ENCODE measurements at regions not wholly inside any gene's neighbourhood (a gene's known extent, or its start where the extent isn't known, plus 50 kb on each side); places are given as distances from the start of the nearest gene placed in this dataset.

DNA sequence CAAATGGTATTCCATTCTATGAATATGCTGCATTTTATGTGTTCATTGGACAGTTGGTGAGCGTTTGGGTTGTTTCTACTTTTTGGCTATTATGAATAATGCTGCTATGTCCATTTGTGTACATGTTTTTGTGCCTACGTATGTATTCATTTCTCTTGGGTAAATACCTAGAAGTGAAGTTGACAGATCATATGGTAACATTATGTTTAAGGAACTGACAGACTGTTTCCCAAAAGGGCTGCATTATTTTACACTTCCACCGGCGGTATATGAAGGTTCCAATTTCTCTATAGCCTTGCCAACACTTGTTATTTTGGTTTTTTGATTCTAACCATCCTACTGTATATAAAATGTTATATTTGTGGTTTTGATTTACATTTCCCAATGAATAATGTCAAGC, 703.9 kb upstream of the CDH2 start:
- DNase-seq, result no peak

DNA sequence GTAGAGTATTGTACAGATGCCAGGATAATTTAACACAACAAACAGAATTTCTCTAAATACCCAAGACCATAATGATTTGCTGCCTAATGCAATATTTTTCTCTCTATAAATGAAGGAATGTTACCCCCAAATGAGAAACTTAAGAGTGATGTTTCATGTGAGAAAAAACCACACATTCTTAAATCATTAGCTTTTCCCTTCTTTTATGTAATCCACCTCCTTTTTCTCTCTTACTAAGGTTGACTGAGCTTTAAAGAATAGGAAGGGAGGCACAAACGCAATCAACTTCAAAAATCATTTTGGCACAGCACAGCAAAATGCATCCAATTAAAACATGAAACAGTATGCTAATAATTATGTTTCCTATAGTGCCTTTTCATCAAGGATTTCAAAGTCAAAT, 698.1 kb upstream of the CDH2 start:
- DNase-seq, result peak; percentile 36

DNA sequence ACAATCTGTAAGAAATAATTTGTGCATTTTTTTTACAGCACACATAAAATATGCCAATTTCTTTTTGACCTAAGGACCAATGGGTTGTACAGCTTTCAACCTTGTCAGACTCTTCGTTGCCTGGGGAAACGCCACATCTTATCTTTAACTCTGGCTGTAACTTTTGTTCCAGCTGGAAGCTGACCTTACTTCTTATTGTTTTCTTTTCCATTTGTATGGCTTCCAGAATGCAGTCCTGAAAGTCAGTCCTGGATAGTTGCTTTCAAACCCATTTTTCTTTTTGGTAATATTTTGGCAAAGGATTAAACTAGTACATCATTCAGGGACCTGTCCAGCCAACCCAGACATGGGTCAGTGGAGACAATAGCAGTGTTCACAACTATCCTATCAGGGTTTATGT, 686.5 kb upstream of the CDH2 start:
- no peak for DNase-seq

DNA sequence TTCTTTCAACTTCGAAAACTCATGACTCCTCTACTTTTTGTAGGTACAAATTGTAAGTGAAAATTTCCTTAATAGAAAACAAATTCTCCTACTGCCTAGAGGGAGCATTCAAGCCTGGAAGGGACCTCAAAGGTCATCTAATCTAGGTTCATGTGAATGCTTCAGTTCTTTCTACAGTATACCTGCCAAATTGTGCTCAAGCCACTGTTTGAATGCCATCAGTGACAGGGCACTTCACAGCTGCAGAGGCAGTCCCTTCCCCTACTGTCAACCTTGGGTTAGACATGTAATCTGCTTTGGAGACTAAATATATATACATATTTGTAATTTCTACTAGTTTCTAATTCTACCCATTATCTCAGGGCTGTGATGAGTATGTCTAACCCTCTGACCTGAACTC, 681.3 kb upstream of the CDH2 start:
- DNase-seq, result no peak

DNA sequence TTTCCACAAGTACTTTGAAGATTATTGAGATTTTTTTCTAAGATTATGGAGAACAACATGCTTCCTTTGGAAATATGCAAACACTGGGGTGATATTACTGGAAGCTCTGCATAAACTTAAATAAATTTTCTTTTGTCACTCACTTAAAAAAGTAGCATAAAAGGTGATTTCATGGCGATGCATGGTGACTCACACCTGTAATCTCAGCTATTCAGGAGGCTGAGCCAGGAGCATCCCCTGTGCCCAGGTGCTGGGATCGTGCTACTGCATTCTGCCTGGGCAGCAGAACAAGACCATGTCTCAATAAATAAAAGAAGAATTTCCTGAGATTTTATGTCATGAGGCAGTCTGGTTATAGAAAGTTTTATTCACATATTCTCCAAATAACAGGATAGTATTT, 679.1 kb upstream of the CDH2 start:
- DNase-seq, result no peak

DNA sequence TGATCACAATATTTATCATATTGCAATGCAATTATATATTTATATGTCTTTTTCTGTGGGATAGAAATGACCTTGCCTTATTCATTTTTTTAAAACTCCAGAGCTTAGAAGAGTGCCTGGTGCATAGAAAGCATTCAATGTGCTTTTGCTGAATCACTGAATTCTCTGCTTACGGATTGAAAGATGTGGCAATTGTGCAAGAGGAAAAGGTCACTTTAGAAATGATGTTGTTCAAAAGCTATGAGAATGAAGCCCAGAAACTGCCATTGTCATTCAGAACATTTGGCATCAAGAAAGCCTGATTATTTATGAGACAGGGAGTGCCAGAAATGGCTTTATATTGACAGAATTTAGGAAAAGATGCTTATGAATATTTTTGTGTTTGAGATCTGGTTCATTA, 678.6 kb upstream of the CDH2 start:
- DNase-seq, result peak; percentile 65

DNA sequence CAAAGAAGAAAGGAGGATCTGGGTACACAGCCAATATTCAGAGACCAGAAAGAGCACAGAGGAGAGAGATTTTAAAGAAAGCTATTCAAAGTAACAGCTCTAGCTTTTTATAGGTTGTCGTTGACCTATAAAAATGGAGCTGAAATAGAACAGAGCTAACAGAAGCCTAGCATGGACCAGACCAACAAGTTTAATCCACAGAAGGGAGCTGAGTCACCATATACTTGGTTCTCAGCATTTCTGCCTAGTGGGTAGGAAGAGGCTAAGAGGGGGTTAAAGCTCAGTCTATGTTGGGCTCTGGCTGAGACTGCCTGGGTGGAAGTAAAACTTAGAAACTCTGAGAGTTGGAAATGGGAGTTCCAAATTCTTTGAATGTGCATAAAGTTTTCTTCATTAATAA, 678.0 kb upstream of the CDH2 start:
- peak; percentile 66 for DNase-seq

DNA sequence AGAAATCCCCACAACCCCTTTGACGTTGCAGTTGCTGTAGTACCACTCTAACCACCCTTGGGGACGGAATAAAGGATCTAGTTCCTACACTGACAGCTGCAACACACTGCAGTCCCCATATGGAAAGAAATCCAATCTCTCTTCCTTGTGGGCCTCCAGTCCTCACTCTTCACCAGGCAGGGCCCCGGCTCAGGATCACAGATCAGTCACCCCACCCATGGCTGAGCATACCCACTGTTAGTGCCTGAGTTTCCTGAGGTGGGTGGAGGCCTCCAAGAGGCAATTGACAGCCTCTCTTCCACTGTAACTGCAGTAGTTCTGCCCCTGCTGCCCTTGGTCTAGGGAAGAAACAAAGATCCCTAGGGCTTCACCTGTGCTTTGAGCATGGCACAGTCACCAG, 670.0 kb upstream of the CDH2 start:
- no peak for DNase-seq

DNA sequence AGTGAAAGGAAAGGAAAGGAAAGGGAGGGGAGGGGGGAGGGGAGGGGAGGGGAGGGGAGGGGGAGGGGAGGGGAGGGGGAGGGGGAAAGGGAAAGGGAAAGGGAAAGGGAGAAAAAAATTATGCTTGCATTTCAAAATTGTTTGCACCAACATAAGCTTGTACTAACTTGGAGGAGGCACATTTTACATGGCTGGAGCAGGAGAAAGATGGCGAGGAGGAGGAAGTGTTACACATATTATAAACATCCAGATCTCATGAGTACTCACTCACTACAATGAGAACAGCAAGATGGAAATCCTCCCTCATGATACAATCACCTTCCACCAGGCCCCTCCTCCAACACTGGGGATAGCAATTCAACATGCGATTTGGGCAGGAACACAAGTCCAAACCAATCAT, 660.2 kb upstream of the CDH2 start:
- DNase-seq, result peak; percentile 21

DNA sequence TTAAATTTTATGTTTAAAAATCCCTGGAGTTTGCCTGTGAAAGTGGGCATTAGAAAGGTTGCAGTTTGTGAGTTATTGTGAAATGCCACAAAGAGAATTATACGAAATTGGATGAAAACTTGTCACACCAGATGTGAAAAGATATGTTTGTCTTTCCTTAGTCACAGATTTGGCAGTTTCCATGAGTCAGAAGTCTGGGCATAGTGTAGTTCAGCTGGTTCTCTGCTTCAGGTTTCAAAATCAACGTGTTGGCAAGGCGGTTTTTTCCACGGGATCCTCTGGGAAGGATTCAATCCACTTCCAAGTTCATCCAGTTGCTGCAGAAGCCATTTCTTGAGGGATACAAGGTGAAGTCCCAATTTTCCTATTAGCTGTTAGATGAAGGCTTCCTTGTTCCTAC, 658.0 kb upstream of the CDH2 start:
- DNase-seq, result peak; percentile 83

DNA sequence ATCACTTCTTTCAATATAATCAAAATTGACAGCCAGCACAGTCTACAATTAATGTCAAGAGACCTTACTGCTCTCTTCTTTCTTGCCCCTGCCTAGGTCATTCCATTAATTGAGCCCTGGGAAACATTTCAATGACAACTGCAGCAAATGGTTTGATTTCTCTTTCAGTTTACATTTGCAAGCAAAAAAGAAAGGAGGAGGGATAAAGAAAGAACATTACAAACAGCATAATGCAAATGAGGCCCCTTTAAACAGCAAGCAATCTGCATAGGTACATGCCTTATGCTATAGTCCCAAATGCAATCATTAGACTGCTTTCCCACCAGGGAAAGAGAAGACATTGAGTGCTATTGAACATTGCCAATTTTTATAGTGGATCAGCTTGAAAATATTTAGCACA, 655.0 kb upstream of the CDH2 start:
- DNase-seq, result no peak

DNA sequence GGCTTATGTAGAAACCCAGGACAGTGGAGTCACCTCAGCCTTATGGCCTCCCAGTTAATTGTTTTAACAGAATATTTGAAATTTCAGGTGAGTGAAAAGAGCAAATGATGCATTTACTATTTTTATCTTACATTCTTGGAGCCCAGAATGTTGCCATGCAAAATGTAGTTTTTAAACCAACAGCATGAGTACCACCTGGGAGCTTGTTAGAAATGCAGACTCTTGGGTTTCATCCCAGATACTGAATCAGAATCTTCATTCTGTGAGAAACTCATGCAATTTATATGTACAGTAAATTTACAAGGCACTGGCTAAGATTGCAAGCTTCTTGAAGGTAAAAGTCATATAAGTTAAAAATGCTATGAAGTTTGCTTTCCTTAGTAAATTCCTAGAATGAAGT, 654.5 kb upstream of the CDH2 start:
- DNase-seq, result no peak

DNA sequence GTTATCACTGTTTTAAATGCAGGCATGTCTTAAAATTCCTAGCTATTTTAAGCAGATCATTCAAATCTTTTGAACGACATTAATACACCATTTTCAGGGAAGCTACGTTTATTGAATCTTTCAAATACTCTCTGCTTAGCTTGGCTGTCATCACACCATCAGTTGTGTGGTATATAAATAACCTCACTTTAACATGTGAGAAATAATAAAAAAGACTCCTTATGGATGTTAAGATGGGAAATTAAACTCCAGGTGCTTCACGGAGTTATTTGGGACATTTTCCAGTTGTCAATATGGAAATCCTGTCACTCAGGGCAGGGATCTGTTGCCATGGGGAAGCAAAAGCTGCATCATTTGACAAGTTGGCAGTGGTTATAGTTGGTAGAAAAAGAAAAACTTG, 649.2 kb upstream of the CDH2 start:
- DNase-seq, result no peak

DNA sequence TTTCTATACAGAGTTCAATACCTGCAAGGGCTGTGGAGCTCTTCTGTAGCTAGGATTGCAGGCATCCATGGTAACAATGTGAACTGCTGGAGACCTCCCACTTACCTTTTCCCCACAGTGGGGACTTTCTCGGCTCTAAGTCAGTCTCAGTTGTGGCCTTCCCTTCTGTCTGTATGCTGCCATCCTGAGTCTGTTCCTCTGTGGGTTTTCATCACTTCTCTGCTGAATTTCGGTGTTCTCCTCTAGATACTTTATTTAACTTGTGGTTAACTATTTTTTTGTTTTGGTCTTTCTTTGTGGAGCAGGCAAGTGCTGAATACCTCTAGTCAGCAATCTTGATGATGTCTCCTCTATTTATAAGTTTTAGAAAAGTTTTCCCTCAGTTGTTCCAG, 647.2 kb upstream of the CDH2 start:
- DNase-seq, result no peak

DNA sequence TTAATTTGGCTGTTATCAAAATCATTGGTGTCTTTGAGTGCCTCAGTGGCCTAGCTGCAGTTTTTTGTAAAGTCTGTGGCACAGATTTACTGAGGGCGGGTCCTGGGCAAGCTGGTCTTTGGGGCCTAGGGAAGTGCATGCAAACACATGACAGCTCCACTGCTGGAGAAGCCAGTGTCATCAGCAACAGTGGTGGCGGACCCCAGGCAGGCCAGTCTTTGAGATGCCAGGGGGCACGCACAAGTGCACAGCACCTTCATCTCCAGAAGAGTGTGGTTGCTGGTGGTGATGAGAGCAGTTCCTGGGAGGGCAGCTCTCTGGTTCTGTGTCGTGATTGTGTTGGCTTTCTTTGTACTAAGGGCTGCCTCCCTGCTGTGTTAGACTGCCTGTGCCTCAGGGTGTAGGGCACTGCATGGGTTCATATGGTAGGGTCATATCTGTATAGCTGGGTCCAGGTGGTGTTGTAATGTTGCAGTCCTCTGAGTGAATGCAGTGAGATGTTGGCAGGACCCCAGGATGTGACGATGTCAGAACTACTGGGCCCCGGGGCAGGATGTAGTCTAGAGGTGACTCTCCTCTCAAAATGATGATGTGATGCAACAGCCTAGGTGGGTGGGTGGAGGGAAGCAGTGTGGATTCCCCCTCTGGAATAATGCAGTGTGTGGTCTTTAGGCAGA, 646.7 kb upstream of the CDH2 start:
- no peak for DNase-seq

DNA sequence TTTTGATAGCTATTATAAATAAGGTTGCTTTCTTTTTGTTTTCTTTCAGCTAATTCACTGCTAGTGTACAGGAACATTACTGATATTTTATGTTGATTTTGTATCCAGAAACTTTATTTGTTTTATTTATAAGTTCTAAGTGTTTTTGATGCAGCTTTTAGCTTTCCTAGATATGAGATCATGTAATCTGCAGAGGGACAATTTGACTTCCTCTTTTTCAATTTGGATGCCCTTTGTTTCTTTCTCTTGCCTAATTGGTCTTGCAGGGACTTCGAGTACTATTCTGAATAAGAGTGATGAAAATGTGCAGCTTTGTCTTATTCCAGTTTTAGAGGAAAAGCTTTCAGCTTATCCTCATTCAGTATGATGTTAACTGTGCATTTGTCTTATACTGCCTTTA, 643.4 kb upstream of the CDH2 start:
- DNase-seq, result no peak

DNA sequence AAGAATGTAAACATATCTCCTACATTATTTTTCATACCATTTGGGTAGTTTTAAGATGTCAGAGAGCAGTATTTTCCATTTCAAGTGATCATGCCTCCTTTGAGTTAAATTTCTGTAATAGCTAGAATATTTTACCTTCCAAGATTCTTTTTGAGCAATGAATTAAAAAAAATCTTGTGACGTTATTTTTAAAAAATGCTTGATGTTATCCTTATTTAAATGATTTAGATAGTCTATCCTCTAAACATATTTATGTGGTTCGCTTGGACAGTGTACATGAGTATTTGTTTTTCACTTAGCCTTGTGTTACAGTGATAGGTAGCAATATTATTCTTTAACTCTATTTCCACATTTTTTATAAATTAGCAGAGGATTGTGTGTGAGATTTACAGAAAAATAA, 639.2 kb upstream of the CDH2 start:
- no peak for DNase-seq

DNA sequence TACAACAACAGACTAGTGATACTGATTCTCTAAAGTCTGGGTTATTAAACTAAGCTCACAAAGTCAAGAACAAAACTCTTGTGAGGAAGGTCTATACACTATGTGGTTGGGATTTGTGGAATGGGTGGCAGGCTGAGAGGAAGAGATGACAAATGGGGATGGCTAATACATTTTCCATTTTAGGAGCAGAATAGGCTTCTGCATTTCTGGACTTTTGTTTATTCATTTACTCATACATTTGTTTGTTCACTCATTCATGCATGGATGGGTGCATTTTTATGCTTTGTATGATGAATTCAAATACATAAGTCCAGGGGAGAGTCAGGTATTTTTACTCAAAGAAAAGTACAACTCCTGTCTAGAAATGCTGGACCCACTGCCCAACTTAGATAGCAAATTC, 637.4 kb upstream of the CDH2 start:
- DNase-seq, result no peak

DNA sequence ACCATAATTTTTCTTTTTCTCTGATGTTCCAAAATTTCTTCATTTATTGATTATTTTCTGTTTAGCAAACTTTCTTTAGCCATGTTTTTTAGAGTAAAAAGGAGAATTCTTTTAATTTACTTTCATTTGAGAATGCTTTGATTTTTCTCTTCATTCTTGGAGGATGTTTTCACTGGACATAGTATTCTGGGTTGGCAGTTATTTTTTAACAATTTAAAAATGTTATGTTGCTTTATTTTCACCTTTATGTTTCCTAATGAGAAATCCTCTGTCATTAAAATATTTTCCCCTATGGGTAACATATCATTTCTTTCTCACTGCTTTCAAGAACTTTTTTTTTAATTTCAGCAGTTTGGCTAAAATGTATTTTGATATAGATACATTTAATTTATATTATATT, 631.4 kb upstream of the CDH2 start:
- no peak for DNase-seq

DNA sequence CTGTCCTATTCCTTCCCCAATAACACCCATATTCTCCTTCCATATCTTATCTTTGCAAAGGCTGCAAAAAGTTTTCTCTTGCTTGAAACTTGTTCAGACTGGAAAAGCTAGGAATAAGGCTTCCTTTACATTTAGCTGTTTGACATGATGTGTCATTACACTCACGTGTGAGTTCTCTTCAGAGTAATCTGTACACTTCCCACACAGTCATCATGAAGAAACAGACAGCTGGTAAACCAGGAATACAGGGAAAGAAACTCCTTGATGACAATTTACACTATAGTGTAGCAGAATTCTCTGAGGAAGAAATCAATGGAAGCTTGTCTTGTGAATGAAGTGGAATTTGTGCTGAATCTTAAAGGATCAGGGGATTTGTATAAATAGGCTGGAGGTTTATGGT, 628.6 kb upstream of the CDH2 start:
- no peak for DNase-seq

DNA sequence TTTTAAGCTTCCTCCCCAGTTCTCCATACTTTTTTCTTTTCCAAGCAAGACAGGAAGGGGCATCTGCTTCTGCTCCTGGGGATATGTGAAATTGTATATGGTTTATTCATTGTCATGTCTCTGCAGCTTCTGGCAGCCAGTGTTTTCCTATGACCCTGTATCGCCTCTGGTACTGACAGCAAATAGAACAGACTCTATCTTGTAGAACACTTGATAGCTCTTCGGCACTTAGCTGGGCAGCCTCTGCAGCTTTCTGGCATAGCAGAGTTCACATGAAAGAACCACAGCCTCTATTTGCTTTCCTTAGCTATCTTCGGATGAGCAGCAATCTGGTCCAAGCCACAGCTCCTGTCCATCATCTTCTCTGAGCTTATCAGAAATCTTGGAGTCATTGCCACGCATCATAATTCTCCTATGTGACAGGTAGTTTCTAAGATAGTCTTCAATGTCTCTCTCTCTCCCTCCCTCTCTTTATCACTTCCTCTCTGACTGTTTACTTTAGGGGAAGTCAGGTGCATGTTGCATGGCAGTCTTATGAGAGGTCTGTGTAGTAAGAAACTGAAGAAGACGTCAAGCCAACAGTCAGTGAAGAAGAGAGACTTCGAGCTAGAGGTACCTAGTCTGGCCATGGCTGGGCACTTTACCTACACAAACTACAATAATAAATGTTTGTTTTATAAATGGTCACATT, 627.7 kb upstream of the CDH2 start:
- no peak for DNase-seq

DNA sequence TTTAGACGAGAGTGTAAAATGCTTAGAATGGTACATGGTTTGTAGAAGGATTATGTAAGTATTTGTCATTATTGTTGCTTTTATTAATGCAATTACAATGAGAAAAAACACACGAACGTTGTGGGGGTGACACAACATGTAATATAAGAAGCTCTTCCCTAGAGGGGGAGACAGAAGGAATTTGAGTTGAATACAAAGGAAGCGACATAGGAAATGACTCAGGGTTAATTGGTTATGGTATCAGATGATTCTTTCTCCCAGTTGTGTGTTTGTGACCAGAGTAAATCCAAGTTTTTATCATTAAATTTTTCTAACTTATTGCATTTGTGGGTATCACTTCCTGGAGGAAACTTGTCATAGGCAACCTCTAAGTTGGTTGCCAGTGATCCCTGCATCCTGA, 625.6 kb upstream of the CDH2 start:
- DNase-seq, result peak; percentile 85

DNA sequence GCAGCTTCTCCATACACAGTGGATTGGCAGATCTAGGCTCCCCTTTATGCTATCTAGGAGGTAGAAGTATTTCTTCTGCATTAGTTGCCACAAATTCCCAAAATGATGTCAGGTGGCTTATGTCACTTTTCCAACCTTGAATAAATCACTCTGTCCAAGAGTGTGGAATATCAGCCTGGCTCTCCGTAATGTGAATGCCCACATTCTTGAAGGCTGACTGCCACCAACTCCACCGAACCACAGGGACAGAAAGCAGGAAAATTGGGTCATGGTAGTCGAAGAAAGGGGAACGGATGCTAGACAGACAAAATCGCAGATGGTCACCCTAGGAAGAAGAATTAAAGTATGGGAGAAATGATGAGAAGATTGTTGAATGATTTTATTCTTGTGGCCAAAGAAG, 624.9 kb upstream of the CDH2 start:
- no peak for DNase-seq

DNA sequence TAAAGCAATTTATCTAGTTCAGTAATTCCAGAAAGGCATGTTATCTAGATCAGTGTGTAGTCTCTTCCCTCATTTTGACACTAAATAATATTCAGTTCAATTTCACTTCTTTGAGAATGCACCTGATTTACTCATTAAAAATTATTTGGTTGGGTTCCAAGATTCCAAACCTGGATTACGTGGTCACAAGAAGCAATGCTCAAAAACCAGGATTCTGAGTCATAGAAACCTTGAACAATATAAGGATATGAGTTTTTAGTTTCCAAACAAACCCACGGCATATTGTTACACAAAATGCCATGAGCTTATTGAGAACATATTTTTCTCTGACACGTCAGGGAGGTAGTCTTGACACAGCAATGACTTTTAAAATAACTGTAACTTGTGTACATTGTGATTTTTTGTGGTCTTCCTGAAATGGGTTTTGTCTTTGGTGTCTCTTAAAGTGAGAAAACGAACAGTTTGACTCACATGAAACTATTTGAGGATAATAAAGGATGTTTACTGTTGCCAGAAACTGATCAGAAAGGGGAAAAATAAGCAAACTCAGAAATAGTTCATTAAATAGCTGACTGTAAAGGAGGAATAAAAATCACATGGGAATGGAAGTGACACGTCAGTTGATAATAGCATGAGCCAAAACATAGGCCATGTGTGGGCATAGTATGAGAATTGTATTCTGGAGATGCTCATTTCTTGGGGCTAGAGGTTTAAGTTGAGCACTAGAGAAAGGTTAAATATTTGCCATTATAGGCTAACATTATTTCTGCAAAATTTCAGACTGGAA, 617.7 kb upstream of the CDH2 start:
- peak; percentile 68 for DNase-seq

Measured in HCEC 1CT (cell line).